ENCODE measurements at regions not wholly inside any gene's neighbourhood (a gene's known extent, or its start where the extent isn't known, plus 50 kb on each side); places are given as distances from the start of the nearest gene placed in this dataset.

DNA sequence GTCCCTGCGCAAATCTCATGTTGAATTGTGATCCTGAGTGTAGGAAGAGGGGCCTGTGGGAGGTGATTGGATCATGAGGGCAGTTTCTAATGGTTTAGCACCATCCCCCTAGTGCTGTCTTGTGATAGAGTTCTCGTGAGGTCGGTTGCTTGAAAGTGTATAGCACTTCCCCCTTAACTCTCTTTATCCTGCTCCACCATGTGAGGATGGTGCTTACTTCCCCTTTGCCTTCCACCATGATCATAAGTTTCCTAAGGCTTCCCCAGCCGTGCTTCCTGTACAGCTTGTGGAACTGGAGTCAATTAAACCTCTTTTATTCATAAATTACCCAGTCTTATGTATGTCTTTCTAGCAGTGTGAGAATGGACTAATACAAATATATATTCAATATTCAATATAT, 303.7 kb upstream of the SEL1L start:
- TF ChIP-seq POLR2A (IDR thresholded peaks at IDR 0.05), result no peak
- TF ChIP-seq EP300 (IDR thresholded peaks at IDR 0.05), result no peak
- no peak for TF ChIP-seq POLR2AphosphoS5 (IDR thresholded peaks at IDR 0.05)

All from upper lobe of left lung (tissue), 4 donors.